ENCODE measurements at regions not wholly inside any gene's neighbourhood (a gene's known extent, or its start where the extent isn't known, plus 50 kb on each side); places are given as distances from the start of the nearest gene placed in this dataset.

DNA sequence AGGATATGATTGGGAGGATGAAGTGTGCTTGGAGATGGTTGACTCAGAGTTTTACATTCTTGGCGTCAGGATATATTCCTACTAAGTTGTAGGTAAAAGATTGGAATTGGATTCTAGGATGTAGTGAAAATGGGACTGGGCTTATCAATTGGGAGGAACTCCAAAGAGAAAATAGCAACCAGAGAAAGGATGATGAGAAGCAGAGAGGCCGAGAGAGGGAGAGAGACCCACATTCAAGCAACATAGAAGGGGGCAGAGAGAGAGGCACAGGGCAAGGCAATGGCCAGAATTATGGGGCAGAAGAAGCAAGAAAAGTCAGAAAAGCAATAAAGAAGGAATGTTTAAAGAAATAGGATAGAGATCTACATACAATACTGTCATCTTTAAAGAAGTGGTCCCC is 217.9 kb upstream of the ACTBL2 start:
- TF ChIP-seq, protein P1, sequence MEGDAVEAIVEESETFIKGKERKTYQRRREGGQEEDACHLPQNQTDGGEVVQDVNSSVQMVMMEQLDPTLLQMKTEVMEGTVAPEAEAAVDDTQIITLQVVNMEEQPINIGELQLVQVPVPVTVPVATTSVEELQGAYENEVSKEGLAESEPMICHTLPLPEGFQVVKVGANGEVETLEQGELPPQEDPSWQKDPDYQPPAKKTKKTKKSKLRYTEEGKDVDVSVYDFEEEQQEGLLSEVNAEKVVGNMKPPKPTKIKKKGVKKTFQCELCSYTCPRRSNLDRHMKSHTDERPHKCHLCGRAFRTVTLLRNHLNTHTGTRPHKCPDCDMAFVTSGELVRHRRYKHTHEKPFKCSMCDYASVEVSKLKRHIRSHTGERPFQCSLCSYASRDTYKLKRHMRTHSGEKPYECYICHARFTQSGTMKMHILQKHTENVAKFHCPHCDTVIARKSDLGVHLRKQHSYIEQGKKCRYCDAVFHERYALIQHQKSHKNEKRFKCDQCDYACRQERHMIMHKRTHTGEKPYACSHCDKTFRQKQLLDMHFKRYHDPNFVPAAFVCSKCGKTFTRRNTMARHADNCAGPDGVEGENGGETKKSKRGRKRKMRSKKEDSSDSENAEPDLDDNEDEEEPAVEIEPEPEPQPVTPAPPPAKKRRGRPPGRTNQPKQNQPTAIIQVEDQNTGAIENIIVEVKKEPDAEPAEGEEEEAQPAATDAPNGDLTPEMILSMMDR (conservative IDR thresholded peaks at IDR 0.05), result no peak
- TF ChIP-seq ZFX (IDR thresholded peaks at IDR 0.05), result no peak
